HG03460 (cell line): ENCODE measurements at regions not wholly inside any gene's neighbourhood (a gene's known extent, or its start where the extent isn't known, plus 50 kb on each side); places are given as distances from the start of the nearest gene placed in this dataset.
"Not testable (repeated sequence)": the region's sequence is repeated elsewhere in the genome, so short reads cannot be mapped to it uniquely, and the experiment has no call there.

Source experiments
- ATAC-seq: cut with Tn5 transposase; IDR thresholded peaks from one replicate; pipeline ENCODE4 v1.9.1; 2021; ENCODE audit not compliant: unreplicated experiment

DNA sequence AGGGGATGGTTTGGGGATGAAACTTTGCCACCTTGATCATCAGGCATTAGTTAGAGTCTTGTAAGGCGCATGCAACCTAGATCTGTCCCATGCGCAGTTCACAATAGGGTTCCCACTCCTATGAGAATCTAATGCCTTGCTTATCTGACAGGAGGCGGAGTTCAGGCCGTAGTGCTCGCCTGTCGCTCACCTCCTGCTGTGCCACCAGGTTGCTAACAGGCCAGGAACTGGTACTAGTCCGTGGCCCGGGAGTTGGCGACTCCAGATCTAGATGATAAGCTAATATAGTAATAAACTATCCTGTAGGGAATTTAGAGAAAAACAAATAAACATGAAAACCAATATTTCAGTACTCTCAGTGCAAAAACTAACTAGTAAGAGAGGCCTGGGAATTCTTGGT, 155.4 kb upstream of the ANO5 start:
- ATAC-seq: no peak

DNA sequence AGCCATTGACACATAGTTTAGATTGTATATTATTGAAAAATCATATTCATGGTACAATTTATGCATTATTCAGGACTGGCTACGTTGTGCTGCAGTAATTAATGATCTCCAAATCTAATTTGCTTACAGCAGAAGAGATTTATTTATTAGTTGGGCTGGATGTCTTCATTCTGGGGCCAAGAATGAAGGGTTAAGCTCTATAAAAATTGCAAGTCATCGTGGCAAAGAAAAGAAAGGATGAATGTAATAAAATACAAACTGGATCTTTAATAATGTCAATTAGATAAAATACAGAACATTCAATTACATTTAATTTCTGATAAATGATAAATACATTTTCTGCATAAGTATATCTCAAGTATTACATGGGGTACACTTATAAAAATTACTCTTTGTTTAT, 151.8 kb upstream of the ANO5 start:
- no peak for ATAC-seq

DNA sequence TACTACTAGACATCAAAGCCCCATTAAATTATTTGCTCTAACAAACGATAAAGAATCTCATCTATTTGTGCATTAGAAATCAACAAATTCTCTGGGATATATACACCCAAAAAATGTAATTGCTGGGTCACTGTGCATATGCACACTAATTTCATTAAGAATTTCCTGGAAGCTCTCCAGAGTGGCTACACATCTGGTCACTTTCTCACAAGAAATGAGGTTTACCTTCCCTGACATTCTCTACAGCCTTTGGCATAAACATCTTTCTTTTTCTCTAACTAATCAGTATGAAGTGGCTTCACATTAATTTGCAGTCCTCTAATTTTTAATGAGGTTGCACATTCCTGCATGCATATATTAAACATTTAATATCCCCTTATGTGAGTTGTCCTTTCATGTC, 150.8 kb upstream of the ANO5 start:
- no peak for ATAC-seq

DNA sequence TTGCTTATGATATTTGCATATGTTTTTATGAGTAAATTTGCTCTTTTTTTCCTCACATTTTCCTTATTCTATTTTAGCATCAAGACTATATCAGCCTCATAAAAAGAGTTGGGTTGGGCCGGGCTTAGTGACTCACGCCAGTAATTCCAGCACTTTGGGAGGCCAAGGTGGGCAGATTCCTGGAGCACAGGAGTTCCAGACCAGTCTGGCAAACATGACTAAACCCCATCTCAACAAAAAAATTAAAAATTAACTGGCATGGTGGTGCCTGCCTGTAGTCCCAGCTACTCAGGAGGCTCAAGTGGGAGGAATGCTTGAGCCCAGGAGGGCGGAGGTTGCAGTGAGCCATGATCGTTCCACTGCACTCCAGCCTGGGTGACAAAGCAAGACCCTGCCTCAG, 148.8 kb upstream of the ANO5 start:
- no peak for ATAC-seq

DNA sequence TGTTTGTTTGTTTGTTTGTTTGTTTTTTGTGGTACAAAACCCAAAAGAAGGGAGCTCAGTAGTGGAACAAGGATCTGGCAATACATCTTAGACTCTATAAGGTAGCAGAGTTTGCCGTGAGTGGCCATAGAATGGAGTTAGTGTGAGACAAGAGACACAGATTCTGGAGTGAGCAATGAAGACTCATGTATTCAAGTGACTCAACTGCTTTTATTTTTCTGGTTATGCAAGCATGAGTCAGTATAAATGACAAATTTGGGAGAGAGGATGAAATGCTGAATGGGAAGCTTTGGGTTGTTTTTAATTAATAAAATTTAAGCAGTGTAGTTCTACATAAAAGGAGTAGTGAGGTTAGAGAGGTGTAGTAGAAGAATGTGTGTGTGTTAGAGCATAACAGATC, 143.6 kb upstream of the ANO5 start:
- no peak for ATAC-seq

DNA sequence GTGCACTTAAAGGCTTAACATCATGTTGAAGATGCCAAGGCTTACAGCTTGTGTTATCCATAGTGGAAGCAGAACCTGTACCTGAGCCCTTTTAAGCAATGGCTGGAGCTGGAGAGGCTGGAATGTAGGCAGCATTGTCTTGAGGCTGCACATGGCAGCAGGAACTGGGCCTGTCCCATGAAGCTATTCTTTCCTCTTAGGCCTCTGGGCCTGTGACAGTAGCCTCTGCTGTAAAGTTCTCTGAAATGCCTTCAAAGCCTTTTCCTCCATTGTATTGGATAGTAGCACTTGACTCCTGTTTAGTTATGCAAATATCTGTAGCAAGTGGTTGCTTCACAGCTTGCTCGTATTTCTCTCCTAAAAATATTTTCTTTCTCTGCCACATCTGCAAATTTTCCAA, 127.4 kb upstream of the ANO5 start:
- no peak for ATAC-seq

DNA sequence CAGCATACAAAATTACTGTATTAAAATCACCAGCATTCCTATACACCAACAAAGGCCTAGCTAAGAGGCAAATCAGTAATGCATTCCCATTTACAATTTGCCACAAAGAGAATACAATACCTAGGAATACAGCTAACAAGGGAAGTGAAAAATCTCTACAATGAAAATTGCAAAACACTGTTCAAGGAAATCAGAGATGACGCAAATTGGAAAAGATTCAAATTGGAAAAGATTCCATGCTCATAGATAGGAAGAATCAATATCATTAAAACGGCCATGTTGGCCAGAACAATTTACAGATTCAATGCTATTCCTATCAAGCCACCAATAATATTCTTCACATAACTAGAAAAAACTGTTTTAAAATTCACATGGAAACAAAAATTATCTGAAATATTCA, 123.0 kb upstream of the ANO5 start:
- no peak for ATAC-seq

DNA sequence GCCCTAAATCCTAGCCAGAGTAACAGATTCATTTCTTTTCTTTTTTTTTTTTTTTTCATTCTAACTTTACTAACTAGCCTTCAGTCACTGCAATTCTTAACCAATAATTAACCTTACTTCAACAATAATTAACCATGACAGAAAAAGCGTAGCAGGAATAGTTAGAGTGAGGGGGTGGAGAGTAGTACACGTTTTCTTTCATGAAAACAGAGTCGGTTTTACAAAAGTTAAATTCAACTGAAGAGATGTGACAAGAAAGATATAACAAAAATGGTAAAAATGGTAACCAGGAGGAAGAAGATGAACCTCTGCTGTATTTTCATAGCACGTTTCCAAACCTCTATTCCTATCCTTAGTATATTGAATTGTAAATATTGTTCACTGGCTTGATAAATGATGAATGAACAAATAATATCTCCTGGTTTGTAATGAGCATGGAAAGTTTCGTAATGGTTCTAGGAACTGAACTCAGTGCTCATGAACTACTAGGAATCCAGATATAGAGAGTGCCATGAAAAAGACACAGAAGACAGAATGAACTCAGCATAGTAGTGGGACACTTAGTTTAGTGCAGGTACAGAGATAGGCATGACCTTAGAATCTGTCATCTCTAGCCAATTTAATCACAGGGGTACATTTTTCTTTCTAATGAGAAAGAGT, 116.5 kb upstream of the ANO5 start:
- no peak for ATAC-seq

DNA sequence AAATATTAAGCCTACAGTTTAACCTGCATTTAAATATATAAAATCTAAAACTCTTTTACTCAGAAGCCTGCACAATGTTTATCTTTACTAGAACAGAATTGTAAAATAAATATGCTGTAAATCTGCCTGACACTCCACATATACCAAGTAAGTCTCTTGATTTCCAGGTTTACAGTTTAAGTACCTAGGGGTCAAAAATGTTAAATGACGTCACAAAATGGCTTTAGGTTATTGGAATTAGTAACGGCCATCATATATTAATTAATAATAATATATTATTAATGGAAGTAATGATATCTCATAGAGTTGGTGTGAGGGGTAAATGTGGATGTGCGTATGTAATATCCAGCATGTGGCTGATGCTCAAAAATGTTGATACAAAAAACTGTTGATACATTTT, 114.8 kb upstream of the ANO5 start:
- no peak for ATAC-seq

DNA sequence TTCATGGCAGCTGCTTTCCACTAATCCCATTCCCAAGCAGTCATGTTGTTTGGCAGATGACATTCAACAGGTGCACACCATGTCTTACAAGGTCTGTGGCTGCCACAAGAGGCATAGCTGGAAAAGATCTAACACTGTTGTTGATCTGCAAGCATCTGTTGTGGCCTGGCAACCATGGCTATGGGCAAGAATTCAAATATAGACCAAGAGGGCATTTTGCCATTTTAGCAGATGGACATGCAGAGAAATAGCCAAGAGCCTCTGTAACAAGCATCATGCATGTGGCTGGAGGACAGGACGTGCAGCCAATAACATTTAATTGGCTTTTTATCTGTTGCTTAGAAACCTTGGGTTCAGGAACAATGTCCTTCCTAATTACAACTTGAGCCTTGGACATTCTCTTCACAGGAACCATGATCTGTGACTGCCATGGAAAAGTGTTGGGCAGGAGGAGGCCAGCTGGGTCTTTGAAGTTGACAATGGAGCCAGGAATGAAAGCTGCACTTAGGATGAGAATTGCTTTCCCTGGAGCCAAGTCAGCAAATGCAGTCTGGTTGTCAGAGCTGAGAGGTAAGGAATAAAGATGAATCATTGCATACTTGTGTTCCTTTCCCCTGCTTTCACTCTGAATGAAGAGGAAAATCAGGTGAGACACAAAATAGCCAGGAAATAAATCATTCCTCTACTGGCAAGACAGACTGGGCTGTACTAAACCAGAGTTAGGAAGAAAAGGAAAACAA, 113.6 kb upstream of the ANO5 start:
- ATAC-seq: no peak

DNA sequence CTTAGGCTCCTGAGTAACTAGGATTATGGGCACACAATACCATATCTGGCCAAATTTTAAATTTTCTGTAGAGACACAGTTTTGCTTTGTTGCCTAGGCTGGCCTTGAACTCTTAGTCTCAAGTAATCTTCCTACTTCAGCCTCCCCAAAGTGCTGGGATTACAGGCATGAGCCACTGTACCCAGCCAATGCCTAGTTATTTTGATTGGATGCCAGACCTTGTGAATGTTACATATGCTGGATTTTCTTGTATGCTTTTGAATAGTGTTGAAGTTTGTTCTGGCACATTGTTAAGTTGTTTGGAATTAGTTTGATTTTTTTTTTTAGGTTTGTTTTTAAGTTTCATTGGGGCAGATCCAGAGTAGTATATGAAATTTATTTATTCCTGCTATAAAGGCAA, 110.7 kb upstream of the ANO5 start:
- ATAC-seq: no peak

DNA sequence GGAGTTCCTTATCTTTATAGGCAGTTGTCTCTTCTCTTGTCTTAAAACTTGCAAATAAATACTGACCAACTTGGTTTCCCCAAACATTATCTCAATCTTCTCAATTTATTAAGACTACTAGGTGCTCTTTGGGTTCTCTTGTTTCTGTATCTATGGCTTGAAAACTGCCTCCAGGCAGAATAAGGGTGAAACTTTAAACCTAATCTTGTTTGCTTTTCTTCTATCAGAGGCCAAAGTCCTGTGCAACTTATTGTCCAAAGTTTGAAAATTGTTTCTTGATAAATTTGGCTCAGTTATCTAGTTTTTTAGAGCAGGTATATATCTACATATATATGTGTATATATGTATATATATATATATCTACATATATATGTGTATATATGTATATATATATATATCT, 110.1 kb upstream of the ANO5 start:
- no peak for ATAC-seq

DNA sequence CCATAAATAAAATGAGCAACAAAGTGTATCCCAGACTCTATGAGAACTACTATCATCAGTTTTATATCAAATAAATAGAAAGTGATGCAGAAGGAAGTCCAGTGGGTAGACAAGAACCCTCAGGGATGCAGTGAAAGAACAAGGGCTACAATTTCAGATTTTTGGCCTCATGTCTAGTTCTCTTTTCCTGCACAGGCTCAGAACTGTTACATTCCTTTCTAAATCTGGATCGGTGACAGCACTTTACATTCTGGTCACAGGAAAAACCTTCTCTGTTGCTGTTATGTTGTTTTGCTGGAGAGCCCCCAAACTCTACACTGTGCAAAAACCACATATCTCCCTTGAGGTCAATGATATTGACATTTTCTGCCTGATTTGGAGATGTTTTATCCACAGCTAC, 108.8 kb upstream of the ANO5 start:
- no peak for ATAC-seq

DNA sequence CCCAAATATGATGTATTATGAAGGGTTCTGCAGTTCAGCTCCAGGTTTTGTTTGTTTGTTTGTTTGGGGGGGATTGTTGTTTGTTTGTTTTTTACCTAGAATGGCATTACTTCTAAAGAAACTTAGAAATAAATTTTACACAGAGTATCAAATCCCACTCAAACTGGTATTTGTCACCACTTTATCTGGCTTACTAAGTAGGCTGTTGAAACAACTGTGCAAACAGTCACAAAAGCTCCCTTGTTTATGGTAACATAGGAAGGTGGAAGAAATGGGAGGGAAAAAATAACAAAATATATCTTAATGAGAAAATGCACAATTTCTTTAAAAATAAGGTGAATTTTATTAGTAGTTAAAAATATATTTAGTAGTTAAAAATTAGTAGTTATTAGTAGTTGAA, 108.3 kb upstream of the ANO5 start:
- no peak for ATAC-seq

DNA sequence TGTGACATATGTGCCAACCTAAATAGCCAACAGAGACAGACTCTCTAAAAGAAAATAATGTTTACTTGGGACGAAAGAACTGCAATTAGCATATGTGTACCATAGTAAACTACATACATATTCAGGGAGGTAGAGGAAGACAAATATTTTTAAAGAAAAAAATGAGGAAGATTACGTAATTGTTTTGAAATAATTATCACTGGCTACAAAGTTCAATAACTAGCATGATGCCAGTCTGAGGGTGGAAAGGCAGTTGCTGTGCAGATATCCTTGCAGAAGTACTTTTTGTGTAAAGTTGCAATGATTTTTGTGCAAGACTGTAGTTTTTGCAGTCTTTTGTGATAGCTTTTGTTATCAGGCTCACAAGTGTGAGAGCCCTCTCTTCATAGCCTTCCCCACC, 103.3 kb upstream of the ANO5 start:
- no peak for ATAC-seq

DNA sequence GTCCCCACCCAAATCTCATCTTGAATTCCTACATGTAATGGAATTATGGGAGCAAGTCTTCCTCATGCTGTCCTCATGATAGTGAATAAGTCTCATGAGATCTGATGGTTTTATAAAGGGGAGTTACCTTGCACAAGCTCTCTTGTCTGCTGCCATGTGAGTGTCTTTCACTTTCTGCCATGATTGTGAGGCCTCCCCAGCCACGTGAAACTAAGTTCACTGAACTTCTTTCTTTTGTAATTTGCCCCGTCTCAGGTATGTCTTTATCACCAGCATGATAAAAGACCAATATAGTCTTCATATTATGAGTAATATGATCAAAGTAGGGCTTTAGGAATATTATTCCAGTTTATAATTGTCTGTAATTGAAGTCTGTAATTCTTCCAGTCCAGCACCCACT, 86.3 kb upstream of the ANO5 start:
- no peak for ATAC-seq

DNA sequence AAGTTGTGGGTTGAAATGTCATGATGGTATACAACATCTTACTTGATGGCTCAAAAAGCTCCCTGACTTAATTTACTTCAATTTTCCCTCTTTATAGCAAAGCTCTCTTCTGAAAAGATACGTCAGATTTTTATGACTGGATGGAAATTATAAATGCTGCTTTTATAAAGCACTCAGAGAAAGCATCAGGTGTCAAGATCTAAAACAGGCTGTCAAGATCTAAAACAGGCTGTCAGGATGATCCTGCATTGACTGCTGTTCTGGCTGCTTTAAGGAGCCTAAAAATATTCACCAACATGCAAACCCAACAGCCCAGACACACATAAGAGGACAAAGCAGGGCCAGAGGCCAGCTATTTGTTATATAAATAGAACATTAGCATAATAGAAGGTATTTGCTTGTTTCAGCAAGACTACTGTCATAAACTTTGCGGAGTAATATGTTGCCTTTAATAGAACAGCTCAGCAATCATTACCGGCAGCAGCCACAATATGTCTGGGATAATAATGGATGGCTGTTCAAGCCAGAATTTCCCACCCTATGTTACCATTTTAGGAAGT, 77.3 kb upstream of the ANO5 start:
- no peak for ATAC-seq

DNA sequence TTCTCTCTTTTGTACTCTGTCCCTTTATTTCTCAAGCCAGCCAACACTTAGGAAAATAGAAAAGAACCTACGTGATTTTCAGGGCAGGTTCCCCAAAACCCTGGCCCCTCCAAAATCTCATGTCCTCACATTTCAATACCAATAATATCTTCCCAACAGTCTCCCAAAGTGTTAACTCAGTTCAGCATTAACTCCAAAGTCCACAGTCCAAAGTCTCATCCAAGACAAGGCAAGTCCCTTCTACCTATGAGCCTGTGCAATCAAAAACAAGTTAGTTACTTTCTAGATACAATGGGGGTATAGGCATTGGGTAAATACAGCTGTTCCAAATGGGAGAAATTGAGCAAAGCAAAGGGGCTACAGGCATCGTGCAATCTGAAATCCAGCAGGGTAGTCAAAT, 64.9 kb upstream of the ANO5 start:
- not testable (repeated sequence) for ATAC-seq

DNA sequence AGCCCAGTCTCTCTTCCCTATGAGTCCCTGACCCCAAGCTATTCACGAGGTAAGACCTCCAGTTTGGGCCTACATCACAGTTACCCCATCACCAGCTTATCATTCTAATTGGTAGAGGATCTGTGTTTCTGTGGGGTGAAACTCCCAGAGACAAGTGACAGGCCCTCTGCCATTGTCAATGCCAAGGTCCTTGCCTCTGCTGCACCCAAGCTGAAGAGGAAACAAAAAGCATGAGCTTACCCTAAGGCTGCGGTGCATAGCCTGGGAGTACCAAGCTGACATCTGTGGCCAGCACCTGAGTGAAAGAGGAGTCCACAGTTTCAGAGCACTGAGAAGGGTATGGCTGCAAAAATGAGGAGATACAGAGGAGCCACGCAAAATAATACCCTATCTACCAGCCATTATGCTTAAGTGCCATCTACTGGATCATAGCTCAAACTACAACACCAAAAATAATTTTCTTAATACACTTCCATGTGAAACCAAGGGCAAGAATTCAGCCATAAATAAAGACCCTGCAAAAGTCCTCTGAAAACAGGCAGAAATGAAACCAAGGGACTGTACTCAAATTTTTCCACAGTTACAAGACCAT, 62.3 kb upstream of the ANO5 start:
- ATAC-seq: no peak

DNA sequence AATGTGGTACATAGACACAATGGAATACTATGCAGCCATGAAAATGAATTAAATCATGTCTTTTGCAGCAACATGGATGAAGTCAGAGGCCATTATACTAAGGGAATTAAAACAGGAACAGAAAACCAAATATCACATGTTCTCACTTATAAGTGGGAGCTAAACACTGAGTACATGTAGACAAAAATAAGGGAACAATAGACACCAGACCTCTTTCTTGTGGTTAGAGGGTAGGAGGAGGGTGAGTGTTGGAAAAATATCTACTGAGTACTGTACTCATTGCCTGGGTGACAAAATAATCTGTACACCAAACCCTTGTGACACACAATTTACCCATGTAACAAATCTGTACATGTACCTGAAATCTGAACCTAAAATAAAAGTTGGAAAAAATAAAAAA, 59.1 kb upstream of the ANO5 start:
- ATAC-seq: no peak

DNA sequence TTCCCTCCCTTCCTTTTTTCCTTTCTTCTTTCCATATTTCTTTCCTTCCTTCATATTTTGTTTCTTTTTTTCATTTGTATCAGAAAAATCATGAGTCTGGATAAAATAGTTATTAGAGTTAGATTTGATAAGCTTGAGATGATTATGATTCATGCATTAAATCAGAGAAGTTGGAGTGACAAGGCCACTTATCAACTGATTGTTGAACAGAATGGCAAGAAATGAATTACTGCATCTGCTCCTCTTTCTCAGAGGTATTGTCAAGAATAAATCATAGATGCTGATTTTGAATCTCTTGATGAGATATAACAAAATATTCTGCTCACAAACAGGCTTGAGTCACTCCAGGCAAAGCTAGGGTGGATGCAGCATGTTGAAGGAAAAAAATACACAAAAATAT, 54.6 kb upstream of the ANO5 start:
- ATAC-seq: no peak
